ENCODE measurements at regions not wholly inside any gene's neighbourhood (a gene's known extent, or its start where the extent isn't known, plus 50 kb on each side); places are given as distances from the start of the nearest gene placed in this dataset.

DNA sequence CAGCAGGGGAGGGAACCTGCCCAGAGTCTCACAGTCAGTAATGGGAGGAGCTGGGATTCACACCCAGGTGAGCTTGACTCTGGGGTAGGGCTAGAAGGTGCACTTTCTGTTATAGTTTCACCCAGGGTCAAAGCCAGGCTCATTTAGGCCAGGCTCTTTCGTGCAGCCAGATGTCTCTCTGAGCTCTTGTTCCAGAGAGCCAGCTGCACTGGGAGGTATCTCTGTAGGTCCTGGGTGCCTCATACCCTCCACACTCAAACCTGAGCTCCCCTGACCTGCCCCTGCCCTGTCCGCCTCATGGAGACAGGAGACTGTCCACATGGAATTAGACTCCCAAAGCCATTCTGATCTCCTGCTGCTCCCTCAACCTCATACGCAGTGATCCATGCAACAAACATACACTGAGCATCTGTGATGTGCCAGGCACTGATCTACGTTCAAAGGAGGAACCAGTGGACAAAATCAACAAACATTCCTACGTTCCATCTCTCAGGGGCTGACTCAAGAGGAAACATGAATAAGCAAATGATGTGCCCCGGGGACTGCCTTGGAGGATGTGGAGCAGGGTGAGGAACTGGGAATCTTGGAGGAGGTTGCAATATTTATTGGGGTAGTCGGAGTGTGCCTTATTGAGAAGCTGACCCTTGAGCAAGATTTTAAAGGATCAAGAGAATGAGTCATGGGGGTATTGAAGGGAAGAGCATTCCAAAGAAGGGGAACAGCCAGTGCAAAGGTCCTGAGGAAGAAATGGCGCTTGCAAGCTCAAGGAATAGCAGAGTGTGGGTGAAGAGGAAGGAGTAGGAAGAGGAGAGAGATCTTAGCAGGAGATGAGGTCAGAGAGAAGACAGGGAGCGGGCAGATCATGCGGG lies 71.3 kb upstream of the TOX2 start:
- TF ChIP-seq GATA3 (IDR thresholded peaks at IDR 0.05; ENCODE audit: low read depth, low read length) (no peak), GATA2 (IDR thresholded peaks at IDR 0.05; ENCODE audit: low read depth, low read length) (no peak)

DNA sequence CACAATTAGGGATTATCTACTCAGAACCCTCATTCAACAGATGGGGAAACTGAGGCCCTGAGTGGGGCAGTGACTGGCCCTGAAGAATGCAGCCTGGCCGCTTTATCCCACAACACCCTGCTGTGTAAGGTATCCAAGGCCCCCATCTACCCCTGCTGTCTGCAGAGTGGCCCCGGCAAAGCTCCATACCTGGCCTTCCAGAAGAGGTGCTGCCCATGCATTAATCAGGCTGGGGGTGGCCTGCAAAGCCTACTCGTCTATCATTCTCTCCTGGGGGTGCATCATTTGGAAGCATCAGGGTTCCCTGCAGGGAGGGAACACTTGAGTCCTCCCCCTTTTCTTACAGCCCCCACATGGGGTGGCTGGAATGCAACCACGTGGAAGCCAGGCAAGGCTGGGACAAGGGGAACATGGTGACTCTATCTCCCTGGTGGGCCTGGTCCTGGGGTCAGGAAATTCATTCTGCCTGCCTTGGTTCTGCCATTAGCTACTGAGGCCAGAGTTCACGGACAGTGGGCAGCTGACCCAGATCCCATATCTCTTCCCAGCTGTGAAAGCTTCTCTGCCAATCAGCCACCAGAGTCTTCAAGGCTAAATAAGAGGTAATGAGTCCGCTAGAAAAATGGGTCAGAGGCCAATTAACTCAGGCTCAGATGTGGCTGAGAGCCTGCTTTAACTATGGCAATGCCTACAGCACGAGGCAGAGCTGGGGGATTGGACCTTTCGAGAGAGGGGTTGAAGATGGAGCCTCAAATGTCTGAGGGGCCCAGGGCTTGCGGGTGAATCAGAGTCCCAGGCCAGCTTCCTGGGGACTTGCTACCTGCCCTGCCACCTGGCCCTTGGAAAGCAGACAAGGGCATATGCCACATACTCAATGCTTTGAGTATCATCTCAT lies 72.3 kb upstream of the TOX2 start:
- TF ChIP-seq GATA2 (IDR thresholded peaks at IDR 0.05; ENCODE audit: low read depth, low read length) (no peak), GATA3 (IDR thresholded peaks at IDR 0.05; ENCODE audit: low read depth, low read length) (no peak)

DNA sequence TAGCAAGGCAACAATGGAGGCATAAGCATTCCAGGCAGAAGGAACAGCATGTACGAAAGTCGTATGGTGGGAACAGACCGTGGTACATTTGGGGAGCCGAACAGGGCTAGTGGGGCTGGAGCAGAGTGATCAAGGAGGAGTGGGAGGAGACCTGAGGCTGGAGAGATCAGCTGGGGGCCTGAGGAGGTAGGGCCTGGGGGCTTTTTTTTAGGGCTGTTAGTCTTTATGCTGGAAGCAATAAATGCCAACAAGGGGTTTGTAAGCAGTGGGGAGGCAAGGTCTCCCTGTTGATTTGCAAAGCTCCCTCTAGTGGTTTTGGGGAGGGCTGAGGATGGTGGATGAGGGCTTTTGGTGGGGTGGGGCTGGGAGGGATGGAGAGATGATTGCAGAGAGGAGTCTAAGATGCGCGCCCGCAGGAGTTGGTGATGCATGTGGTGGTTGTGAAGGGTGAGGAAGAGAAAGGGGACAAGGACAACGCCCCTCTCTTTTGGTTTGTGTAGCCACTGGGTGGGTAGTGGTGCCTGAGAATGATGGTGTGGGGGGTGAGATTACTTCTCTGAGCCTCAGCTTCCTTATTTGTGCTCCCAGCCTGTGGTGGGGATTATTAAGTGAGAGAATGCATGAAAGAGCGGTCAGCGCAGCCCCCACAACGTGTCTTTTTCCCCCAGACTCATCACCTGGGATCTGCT lies 74.1 kb upstream of the TOX2 start:
- TF ChIP-seq GATA2 (IDR thresholded peaks at IDR 0.05; ENCODE audit: low read depth, low read length) (no peak), GATA3 (IDR thresholded peaks at IDR 0.05; ENCODE audit: low read depth, low read length) (no peak)

DNA sequence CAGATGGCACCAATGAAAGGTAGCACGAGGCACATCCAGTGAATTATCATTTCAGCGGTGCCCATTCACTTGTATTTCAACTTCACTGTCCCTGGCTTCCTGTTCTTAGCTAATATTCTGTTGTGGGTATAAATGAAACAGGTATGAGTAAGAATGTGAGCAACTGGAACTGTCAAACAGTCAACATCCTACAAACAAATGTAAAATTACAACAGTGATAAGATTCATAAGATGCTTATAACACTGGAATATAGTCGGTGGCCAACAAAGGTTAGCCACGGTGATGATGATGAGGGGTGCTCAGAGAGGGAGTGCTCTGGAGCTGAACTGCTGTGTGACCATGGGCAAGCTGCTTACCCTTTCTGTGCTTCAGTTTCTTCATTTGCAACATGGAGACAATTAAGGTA lies 74.9 kb upstream of the TOX2 start:
- TF ChIP-seq GATA2 (IDR thresholded peaks at IDR 0.05; ENCODE audit: low read depth, low read length) = no peak
- no peak for TF ChIP-seq GATA3 (IDR thresholded peaks at IDR 0.05; ENCODE audit: low read depth, low read length)

DNA sequence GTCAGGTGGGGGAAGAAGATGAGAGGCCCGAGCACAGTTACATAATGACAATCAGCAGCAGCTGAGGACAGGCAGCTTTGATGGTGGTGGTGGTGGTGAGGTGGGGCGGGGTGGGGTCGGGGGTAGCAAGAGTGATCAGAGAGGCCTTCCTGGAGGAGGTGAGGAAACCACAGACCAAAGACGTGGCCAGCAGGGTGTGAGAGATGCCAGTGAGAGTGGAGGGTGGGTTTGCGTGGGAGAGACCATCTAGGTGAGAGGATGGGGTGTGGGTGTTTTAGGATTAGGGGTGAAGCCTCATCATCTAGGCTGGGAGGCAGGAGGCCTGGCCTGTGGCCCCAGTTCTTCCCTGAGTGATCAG lies 76.0 kb upstream of the TOX2 start:
- TF ChIP-seq GATA3 (IDR thresholded peaks at IDR 0.05; ENCODE audit: low read depth, low read length) = no peak
- no peak for TF ChIP-seq GATA2 (IDR thresholded peaks at IDR 0.05; ENCODE audit: low read depth, low read length)

DNA sequence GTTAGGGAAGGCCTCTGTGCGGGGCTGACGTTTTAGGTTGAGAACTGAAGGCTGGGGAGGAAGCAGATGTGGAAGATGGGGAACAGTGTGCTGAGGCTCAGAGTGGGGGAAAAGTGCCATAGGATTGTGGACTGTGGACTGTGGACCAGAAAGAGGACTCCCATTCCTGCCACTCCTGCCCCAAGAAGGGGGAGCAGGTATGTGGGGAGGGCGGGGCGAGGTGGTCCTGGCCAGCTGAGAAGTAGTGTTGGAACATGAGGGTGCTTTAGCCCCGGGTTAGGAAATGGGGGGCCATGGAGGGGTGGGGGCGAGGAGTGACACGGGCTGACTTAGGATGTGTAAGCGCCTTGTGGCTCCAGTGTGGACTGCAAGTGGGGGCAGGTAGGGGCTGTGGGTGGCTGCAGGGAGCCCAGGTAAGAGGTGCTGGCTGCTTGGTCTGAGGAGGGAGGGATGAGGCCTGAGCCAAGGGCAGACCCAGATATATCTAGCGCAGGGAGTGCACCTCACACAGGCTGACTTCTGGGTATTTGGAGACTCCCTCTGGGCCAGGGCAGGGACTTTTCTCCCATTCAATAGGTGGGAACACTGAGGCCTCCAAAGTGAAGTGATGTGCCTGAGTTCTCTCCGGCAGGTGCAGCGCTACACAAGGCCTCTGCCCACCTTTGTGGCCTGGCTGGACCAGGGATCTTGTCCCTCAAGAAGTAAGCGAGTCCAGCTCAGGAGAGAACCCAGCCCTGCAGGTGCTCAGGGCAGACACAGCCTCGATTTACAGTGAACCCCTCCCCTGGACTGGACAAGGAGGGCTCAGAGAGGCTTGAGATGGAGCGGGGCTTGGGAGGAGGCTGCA lies 76.6 kb upstream of the TOX2 start:
- no peak for TF ChIP-seq GATA3 (IDR thresholded peaks at IDR 0.05; ENCODE audit: low read depth, low read length)
- TF ChIP-seq GATA2 (IDR thresholded peaks at IDR 0.05; ENCODE audit: low read depth, low read length) = no peak

DNA sequence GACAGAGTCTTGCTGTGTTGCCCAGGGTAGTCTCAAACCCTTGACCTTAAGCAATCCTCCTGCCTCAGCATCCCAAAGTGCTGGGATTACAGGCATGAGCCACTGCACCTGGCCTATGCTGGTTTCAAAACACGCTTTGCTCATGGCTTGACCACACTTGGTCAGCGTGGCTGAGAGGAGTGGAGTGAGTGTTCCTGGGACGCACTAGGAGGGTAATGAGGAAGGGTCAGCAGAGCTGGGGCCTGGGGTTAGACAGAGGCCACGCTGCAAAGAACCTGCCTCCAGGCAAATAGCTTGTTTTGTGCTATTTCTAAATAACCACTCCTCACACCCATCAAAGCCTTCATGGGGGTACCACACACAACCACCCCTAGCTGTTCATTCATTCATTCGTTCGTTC lies 77.9 kb upstream of the TOX2 start:
- TF ChIP-seq GATA2 (IDR thresholded peaks at IDR 0.05; ENCODE audit: low read depth, low read length) = no peak
- TF ChIP-seq GATA3 (IDR thresholded peaks at IDR 0.05; ENCODE audit: low read depth, low read length) = no peak

DNA sequence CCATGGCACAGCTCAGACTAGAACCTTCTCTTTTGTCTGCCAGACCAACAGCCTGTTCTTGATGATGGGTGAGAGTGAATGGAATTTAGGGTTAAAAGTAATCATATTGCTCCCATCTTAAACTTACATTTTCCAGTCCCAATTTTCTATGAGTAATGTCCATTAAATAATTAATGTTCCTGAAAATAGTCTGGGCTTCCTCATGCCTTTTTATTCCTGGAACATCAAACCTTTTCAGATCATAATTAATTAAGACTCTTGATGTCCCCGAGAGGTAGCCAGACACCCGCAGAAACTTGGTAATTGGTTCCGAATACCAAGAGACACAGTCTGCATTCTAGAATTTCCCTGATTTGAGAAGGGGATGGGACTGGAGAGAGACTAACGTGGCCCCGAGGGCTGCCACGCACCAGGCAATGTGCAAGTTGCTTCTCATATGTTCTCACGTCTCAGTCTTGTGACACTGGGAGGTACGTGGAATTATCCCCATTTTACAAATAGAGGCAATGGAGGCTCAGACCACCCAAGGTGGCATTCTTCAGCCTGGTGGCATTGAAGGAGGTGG lies 78.6 kb upstream of the TOX2 start:
- TF ChIP-seq GATA3 (IDR thresholded peaks at IDR 0.05; ENCODE audit: low read depth, low read length) (no peak), GATA2 (IDR thresholded peaks at IDR 0.05; ENCODE audit: low read depth, low read length) (no peak)

DNA sequence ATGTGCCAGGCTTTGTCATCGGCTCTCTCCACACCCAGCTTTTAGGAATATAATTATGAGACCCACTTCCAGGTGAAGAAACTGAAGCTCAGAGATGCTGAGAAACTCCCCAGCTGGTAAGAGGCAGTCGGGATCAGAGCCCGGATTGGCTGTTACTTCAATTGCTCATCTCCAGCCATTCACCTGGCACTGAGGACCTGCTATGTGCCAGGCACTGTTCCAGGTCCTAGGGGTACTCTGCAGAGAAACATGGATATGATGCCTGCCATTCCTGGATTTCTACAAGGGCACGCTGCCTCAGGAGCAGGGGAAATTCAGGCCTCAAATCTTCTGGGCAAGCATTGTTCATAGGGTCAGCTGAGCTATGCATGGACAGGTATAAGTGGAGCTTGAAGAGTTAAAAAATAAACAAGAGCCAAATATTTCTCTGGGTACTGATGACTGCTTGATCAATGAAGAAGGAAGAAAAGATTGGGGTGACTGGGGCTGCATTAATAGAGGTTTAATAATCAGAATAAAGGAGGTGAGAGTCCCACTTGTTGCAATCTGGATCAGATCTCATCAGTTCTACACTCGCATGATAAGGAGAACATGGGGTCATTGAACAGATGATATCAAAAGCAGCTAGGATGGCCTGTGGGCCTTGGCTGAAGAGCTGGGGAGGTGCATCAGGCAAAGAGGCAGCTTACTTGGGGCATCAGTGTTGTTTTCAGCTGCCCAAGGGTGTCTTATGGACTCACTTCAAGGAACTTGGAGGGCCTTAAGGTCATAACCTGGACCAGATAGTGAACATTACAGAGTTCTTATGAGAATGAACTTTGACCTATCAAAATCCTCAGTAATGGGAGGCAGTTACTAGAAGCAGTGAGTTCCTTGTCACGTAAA lies 80.9 kb upstream of the TOX2 start:
- TF ChIP-seq GATA3 (IDR thresholded peaks at IDR 0.05; ENCODE audit: low read depth, low read length) = no peak
- no peak for TF ChIP-seq GATA2 (IDR thresholded peaks at IDR 0.05; ENCODE audit: low read depth, low read length)

DNA sequence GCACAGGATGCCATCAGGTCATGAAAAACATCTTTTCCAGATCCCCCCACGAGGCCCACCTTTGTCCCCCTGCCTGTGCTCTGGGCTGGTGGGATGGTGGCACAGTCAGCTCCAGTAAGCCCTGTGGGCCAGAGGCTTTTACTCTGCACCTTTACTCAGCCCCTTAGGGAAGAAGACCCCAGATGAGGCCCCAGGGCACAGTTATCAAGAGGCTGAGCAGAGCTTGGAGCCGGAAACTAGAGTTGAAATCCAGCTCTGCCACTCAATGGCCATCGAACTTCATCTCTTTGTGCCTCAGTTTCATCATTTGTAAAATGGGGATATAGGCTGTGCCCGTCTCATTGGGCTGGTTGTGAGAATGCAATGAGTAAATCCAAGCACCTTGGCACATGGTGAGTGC lies 81.7 kb upstream of the TOX2 start:
- TF ChIP-seq GATA3 (IDR thresholded peaks at IDR 0.05; ENCODE audit: low read depth, low read length) (no peak), GATA2 (IDR thresholded peaks at IDR 0.05; ENCODE audit: low read depth, low read length) (no peak)

DNA sequence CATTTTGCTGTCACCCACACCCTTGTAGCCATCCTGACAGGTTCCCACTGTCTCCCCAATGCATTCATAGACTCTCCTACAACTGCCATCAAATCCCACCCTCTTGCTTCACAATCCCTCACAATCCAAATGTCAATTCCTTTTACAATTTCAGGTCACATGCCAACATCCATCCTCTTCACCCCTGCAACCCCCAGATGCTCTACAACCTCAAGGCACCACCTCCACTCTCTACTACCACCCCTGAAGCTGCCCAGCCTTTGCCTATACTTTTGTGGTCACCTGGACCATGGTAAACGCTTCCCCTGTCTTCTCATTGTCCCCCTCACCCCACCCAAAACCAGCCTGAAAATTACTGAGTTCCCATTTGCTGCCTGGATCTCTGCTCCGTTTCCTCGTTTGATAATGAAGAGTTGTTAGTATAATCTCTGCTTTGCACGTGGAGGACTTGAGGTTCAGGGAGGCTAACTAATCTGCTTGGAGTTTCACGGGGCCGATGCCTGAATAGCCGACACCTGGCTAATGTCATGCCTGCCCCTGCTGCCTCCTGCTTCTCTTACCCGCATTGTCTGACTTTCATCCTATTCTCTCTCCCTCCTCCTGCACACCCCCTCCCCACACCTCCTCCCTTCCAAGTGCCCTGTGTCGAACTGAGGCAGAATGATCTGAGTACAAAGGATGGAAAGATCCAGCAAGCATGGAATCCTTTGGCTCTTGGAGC lies 82.4 kb upstream of the TOX2 start:
- TF ChIP-seq GATA2 (IDR thresholded peaks at IDR 0.05; ENCODE audit: low read depth, low read length) = no peak
- TF ChIP-seq GATA3 (IDR thresholded peaks at IDR 0.05; ENCODE audit: low read depth, low read length) = no peak
